ENCODE measurements at regions not wholly inside any gene's neighbourhood (a gene's known extent, or its start where the extent isn't known, plus 50 kb on each side); places are given as distances from the start of the nearest gene placed in this dataset.

DNA sequence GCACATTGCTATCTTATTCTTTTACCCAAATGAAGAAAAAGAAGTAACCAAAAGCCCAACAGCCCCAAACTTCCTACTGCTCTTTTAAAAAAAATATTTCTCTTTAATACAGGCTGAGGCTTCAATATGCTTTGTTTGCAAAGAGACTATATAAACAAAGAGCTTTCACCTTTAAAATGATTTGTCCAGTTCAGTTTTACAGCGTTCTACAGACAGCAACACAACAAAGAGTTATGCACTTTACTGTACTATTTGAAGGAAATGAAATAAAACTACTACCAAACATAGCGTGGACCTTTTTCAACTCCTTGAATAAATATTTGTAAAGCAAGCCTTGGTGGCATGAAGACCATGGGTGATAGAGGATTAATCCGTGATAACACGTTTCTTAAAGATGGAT is 151.2 kb downstream of the FGF9 start:
- no peak for DNase-seq (ENCODE audit: low spot score)

DNA sequence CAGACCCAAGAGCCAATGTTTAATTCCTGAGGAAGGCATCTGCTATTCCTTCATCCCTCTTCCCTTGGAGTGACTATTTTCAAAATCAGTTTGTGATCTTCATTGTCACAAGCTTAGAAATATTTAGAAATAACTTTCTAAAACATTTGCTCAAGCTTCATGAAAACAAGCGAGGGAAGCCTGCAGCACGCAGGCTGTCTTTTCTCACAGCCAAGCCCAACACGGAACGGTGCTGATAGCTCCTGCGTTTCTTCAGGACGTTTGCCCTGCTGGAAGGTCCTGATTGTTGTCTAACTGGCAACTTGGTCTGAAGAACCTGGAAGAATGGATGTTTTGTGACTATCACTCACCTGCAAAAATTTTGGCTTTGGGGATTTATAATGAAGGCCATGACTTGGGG is 152.5 kb downstream of the FGF9 start:
- no peak for DNase-seq (ENCODE audit: low spot score)

DNA sequence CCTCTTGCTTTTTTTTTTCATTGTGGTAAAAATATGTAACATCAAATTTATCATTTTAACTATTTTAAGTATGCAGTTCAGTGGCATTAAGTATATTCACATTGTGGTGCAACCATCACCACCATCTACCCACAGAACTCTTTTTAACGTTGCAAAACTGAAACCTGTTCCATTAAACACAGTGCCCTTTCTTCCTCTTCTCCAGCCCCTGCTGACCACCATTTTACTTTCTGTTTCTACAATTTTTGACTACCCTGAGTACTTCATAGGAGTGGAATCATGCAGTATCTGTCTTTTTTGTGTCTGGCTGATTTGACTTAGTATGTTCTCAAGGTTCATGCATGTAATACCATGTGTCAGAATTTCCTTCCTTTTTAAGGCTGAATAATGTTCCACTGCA is 153.1 kb downstream of the FGF9 start:
- DNase-seq (ENCODE audit: low spot score): no peak

DNA sequence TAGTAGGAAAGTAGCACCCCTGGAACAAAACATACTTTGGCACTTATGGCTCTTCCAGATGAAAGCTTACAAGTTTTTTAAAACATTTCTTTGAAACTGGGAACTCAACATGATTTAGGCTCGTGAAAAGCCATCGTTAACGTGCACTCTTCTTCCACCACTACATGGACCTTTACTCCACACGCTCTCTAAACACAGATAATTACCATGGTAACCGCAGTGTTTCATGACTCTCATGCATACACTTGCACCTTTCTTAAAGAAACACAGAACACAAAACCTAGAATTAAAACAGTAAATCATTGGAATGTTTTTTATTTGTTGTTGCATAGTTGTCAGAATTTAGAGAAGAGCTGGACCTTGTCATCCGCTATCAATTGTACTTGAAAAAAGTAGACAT is 154.3 kb downstream of the FGF9 start:
- DNase-seq (ENCODE audit: low spot score): no peak

DNA sequence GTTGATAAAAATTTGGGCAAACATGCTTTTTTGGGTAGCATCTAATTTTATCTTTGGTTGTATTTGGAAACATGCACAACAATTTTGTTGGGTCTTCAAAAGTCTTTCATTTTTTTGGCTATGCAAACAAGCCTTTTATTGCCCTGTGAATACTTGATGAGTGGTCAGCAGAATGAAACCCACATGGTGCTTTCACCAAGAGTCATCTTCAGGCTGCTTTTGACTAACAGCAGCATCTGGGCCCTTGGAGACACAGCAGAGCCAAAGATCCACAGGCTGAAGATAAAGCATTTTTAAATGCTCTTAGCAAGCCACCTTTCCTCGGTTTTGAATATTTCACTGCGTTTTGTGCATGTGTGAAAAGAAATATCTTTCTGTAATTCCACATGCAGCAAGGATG is 154.9 kb downstream of the FGF9 start:
- DNase-seq (ENCODE audit: low spot score): no peak

DNA sequence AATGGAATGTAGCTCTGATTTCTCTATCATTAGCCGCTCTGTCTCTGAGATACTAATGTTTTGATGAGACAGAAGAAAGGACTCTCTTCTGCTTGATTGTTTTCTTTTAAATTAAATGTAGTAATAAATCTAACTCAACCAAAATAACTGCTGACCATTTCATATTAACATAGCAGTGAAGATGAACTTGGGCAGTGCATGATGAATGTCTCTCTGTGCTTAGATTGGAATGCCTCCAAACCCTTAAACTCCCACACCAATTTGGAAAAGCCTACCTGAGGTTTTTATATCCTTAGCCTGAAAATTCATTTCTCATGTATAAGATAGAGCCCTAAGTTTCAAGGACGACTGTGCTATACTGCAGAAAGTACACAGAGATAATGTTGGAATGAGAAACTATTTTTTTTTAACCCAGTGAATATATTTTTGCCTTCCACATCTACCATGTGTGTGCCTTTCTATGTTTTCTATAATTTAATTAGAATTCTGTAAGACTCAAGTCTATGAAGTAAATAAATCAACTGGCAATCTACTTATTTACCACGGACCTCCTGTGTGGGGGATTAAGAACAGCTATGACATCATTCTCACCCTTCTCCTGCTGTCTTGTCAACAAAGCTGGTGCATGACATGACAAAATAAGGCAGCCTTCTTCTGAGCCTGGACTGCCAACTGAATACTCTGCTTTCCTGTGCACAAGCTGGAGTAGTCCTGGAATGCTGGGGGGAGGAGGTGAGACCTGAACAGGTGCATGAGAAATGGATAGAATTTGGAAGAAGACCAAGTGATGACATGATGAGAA is 155.5 kb downstream of the FGF9 start:
- DNase-seq (ENCODE audit: low spot score): no peak

DNA sequence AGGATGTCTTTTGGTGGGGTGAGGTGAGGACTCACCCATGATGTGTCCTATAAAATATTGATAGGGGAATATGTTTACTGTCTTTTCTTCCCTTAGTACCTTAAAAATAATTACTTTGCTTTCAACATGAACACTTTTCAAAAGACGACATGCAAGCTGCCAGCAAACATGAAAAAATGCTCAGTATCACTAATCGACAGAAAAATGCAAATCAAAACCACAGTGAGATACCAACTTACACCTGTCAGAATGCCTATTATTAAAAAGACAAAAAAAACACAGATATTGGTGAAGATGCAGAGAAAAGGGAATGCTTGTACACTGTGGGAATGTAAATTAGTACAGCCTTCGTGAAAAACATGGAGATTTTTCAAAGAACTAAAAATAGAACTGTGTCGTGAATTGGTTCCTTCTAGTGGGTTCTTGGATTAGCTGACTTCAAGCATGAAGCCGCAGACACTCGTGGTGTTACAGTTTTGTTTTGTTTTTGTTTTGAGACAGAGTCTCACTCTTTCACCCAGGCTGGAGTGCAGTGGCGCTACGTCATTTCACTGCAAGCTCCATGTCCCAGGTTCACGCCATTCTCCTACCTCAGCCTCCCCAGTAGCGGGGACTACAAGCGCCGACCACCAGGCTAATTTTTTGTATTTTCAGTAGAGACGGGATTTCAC is 160.9 kb downstream of the FGF9 start:
- no peak for DNase-seq (ENCODE audit: low spot score)

DNA sequence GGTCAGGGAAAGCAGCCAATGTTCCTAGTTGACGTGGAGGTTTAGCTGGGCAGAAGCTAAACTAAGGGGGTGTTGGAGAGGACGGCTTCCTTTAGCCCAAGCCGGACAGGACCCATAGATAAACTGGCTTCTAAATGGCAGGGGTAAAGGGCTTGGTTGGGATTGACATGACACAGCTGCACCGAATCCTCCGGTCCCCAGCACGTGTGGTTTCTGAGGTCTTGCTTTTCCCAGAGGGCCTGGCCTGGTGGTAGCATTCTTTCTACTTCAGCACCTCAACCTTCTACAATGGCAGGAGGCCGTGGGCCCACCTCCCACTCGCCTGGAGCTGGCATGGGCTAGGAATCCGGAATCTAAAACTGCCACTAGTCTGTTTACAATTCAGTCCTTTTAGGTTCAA is 163.0 kb downstream of the FGF9 start:
- DNase-seq (ENCODE audit: low spot score): no peak

DNA sequence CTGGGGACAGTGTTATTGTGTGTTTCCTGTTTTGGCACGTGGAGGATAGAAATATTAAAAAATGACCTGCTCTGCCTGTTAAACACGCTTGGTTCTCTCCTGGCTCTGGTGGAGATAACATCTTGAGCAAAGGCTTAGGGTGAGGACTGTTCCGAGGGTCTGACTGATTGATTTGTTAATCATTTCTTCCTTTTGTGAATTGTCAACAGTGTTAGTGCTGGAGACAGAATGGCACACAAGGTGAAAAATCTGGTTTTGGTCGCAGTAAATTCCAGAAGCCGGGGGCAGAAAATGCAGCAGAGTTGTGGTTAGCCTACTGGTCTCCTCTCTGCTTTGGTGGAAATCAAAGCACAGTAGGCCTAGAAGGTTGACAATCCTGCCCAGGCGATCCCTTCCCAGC is 163.6 kb downstream of the FGF9 start:
- no peak for DNase-seq (ENCODE audit: low spot score)

DNA sequence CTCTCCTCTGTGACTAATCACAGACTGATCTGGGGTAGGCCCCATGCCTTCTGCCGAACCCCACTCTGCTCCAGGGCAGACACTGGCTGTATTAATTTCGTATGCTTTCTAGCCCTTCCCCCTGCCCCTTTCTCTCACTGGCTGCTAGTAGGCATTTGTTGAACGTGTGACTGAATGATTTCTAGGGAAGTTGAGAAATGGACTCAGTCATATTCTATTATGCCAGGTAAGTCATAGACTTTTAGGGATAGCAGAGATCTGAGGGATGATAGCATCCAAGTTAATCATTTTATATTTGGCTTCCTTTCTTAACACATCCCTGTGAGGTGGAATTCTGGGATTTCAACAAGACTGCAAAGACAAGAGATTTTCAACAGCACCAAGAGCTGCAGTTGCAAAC is 166.4 kb downstream of the FGF9 start:
- no peak for DNase-seq (ENCODE audit: low spot score)

DNA sequence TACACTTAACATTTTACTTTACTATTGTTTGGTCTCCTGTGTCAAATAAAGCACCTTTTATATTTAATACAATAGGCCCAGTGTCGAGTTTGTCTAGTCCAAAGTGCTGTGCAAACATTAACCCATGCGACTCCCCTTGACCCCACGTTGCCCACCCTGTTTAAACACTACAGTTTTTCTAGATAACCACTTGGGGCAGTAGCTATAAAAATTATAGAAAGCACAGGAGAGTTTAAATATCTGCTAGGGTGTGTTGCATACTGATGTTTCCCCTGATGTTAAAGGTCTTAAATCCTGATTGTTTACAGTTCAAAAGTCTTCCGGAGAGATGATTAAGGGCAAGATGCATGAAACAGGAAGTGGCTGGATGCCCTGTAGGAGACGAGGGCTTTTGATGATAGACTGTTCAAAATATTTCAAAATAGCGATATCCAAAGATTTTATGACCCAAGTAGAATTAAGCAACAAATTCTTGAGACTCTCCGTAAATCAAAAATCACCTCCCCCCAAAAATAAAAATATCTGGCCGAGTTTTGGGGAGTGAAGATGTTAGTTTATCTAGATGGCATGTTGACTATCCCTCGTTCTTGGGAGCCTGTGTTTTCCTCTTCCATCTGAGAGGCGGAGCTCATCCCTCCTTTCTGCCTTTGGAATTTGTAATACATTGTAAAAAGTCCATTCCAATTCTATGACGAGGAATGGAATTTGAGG is 167.1 kb downstream of the FGF9 start:
- DNase-seq (ENCODE audit: low spot score): peak; percentile 41

DNA sequence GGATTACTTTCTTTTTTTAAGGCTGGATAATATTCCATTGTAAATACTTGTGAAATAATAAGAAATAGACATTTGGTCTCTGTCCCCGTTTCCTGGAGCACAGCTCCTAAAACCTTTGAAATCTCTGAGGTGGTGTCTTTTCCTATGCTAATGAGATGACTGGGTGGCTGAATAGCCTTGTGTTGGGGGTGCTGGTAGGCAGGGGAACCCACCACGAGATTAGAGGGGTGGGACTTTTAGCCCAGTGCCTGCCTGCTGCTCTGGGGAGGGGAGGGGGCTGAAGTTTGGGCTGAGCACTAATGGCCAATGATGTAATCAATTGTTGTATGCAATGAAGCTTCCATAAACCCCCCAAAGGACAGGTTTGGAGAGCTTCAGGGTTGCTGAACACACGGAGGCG is 175.7 kb downstream of the FGF9 start:
- no peak for DNase-seq (ENCODE audit: low spot score)

DNA sequence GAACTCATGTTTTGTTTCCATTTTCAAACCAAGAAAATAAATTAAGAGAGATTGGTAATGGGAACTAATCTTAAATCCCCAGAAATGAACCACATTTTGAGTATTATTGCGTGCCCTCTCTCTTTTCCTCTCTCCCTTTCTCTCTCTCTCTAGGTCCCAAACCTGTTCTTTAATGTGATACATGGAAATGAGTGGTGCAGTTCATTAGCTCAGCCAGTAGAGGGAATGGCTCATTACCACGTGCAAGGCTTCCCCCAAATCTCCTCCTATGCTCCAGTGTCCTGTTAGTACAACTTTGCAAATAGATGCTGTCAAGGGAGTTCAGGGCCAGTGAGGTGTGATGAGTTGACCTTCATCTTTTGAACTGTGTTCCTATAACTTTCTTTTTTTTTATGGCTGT is 178.4 kb downstream of the FGF9 start:
- DNase-seq (ENCODE audit: low spot score): peak; percentile 30

DNA sequence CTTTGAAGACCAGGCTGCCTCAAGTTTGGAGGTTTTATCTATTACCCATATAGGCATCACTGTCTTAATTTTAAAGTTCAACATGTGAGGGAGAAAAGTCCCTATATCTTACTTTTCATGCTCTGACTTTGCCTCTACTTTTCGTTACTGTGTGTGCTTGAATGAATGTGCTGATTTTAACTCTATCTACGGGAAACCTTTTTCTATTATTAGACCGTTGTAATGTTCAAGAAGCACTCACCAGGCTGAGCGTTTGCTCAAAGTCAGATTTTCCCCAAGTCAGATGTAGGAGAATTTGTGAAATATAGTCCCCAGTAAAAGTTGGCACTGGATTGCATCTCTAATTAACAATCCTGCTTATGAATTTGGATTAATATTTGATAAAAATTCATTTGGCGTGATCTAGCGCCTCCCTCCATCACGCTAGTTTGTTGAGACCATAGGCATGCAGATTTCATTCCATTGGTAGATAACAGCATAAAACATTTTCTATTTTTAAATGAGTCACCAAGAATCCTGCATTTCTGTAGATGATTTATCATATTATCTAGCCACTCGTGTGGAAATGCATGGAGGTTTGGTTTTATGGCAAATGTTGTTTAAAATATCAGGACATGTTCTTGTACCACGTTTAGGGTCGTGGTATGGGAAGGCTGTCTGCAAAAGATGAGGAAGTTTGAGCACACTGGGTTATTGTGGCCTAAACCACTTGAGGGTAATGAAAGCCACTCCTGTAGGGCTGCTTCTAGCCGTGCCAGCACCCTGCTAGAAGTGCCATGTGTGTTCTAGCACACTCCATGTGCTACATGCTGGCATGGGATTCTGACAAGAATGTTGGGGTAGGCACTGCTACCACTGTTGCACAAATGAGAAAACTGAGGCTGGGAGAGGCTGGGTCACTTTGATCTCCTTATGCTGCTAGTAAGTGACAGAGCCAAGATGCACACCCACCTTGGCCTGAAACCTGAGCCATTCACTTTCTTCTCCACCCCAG is 179.4 kb downstream of the FGF9 start:
- no peak for DNase-seq (ENCODE audit: low spot score)

DNA sequence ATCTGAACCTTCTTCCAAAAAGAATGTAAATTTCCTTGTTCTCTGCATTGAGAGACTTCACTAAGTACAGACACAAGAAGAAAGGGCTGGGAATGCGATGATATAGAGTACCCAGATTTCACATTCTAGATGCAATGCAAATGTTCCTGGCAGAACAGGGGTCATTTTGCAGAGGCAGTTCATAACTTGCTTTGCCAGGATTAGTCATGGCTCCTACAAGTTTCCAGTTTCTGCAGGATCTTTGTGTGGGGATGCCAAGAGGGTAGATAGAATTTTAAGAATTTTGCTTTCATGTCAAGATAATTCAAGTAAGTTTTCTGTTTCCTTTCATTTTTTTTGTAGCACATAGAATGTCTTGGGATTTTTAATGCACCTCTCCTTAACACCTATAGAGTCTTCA is 181.2 kb downstream of the FGF9 start:
- peak; percentile 16 for DNase-seq (ENCODE audit: low spot score)

DNA sequence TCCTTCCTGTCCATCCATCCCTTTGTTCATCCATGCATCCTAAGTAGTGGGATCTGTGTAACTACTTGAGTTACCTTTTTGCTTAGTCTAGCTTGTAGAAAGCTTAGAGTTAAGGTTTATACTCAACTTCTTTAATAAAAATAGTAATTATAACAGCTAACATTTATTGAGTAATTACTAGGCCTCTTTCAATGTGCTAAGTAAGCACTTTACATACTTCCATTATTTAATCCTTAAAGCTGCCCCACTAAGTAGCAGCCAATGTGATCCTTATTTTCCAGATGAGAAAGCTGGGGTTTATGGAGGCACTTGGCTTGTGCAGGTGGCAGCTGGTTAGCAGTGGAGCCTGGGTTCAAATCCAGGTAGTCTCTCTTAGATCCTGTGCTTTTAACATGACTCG is 182.9 kb downstream of the FGF9 start:
- no peak for DNase-seq (ENCODE audit: low spot score)

DNA sequence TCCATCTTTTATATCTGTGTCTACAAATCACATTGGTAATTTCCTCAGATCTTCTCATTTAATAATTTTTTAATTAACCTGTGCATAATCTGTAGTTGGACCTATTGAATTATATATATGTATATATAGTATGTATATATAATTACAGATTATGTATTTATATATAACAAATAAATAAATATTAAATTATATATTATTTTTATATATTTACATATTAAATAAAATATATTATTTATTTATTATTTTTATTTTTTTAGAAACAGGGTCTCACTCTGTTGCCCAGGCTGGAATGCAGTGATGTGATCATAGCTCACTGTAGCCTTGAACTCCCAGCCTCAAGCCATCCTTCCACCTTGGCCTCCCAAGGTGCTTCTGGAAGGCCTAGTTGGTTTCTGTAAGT is 197.9 kb downstream of the FGF9 start:
- DNase-seq (ENCODE audit: low spot score): no peak

DNA sequence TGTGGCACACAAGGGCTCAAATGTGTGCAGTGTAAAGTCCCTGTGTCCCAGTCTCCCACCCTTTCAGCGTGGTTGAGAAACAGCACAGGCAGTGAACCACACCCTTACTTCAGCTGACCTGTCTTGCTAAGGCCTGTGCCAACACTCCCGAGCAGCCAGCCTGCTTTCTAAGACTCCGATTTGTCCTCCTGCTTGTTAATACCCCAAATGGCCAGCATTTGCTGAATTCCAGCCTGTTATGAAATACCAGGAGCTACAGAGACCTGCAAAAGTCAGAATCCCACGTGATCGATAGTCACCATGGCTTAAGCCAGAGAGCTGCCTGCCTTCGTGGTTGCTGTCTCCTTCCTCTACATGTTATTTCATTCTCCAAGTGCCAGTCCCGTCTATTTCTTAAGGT is 200.5 kb downstream of the FGF9 start:
- DNase-seq (ENCODE audit: low spot score): no peak

DNA sequence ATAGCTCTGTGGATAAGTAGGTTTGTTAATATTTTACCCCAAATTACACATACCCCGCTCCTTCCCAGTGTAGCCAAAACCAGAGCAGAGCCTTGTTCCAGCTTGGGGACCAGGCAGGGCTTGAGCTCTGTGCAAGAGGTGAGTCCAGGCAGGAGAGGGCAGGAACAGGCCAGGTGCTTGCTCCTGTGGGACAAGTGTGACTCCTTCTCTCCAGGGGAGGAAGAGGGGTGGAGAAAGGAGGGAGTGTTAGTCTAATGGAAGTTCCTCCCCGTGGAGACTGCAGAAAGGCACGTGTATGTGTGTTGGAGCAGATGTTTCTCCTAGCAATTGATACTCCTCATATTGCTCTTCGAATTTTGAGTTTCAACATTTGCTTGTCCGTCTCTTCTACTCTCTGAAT is 201.0 kb downstream of the FGF9 start:
- no peak for DNase-seq (ENCODE audit: low spot score)

DNA sequence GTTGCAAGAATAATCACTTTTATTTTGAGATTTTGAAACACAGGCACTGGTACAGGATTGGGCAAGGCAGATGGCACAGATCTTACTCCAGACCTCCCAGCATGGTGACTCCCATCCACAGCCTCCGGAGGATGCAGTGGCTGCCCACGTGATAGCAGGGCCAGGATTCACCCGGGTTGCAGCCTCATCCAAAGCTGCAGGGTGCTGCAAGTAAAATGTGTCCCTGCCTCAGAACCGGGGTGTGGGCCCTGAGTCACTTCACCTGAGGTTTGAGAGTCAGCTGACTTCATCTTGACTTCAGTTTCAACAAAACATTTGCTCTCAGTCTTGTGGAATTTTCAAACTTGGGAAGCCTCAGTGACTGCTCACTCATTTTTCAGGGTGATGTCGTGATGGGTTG is 201.9 kb downstream of the FGF9 start:
- peak; percentile 14 for DNase-seq (ENCODE audit: low spot score)

DNA sequence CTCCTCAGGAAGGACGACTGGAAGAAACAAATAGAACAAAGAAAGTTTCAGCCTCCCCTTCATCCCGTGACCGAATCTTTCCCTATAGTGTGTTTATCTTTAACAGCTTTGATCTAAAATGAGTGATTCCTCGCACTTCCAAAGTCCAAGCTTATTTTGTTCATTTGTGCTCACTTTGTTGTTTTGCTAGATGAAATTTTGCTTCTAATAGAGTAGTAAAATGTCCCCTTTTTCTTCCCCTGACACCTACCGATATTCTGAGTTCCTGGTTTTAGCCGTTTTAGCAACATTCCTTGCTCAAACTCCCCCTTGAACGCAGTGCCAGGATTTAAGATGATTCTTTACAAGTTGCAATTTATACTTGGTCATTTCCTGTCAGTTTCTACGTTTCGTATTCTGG is 204.2 kb downstream of the FGF9 start:
- no peak for DNase-seq (ENCODE audit: low spot score)

DNA sequence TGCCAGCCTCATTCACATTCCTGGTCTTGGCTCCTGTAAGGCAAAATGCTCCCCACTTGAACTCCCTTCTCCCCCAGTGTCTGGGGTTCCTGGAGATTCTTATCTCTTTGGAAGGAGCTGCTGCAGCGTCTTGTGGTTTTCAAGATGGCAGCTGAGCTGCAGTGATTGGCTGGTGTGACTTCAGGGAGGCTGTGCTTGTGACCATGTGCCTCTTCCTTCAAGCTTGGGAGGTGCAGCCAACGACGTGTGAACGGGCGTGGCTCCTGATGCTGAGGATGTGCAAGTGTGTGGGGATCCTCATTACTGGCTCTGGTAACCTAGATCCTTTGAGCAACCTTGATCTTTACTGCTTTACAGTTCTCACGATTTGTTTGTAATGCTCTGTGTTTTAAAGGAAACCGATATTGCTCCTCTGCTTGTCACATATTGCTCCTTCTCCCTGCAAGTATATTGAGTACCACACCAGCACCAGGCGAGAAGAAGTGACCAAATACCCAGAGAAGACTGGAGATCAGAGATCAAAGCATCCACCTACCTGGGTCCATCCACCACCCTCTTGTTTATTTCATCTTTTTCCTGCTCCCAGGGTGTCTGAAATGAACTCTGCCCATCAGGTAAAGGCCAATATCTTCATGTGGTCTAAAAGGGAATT is 208.5 kb downstream of the FGF9 start:
- no peak for DNase-seq (ENCODE audit: low spot score)
